GM13976 (cell line): ENCODE measurements at regions not wholly inside any gene's neighbourhood (a gene's known extent, or its start where the extent isn't known, plus 50 kb on each side); places are given as distances from the start of the nearest gene placed in this dataset.

Source experiments
- DNase-seq: peaks from one replicate; pipeline ENCODE4 v3.0.0; 2012; ENCODE audit warnings: low spot score
- in situ Hi-C: fragments of 300-500 bp; cut with MboI; formaldehyde crosslinking; loops from one replicate; pipeline ENCODE4 v1.12.0; 2022; ENCODE audit warnings: low sequenced_read_pairs, mixed read lengths, inconsistent platforms; ENCODE audit not compliant: unreplicated experiment
- TF ChIP-seq, protein P1 (sequence below): IDR thresholded peaks from 2 replicates; pipeline ENCODE4 v1.5.1; 2012; ENCODE audit warnings: borderline replicate concordance, mild to moderate bottlenecking; ENCODE audit not compliant: insufficient read depth; ENCODE audit errors: extremely low read depth, missing control alignments, control extremely low read depth

DNA sequence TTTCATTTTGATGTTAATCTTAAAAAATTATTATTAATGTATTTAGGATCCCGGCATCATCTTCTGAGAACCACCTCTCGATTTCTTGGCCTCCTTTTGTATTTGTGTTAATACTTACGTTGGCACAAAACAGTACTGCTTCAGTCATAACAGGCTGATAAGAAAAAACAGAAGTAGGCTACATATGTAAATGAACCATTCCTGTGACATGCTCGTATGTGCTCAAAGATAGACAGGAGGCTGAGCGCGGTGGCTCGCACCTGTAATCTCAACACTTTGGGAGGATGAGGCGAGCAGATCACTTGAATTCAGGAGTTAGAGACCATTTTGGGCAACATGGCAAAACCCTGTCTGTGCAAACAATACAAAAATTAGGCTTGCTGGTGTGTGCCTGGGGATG lies 109.4 kb upstream of the H2AZ1 start:
- no peak for DNase-seq
- TF ChIP-seq, protein P1, sequence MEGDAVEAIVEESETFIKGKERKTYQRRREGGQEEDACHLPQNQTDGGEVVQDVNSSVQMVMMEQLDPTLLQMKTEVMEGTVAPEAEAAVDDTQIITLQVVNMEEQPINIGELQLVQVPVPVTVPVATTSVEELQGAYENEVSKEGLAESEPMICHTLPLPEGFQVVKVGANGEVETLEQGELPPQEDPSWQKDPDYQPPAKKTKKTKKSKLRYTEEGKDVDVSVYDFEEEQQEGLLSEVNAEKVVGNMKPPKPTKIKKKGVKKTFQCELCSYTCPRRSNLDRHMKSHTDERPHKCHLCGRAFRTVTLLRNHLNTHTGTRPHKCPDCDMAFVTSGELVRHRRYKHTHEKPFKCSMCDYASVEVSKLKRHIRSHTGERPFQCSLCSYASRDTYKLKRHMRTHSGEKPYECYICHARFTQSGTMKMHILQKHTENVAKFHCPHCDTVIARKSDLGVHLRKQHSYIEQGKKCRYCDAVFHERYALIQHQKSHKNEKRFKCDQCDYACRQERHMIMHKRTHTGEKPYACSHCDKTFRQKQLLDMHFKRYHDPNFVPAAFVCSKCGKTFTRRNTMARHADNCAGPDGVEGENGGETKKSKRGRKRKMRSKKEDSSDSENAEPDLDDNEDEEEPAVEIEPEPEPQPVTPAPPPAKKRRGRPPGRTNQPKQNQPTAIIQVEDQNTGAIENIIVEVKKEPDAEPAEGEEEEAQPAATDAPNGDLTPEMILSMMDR: no peak

DNA sequence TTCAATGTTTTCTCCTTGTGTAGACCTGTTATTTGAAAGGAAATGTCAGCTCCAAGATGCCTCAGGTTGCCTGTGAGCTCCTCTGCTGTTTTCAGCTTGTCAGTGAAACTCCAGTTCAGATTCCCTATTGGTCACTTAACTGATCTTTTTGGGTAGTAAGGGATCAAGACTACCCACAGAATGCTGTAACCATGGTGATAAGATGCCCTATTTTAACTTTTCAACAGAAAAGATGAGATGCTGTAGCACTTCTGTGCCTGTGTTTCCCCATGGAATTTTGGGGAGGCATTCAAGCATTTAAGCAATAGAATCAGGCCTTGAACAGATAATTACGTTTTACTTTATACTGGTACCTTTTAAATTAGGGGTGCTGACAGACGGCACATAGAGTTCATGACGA lies 106.6 kb upstream of the H2AZ1 start:
- no peak for DNase-seq
- in situ Hi-C loops: no loop called here
- TF ChIP-seq, protein P1: no peak

More for the DNA sequence above, 109.4 kb upstream of the H2AZ1 start:
- in situ Hi-C loops: no loop called here

DNA sequence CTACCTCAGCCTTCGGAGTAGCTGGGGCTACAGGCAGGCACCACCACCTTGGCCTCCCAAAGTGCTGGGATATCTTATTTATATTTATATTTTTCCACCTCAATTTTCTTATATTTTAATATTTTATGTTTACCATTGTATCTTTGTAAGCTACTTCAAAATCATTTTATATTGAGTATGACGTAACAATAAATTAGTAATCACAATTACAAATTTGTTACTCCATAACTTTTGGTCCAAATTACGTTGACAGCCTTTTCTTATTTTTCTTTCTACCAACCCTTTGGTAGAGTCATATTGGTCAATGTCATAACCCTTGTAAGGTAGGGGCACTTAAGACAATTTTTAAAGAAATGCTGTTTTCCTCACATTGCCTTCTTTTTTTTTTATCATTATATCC lies 104.0 kb upstream of the H2AZ1 start:
- no peak for DNase-seq
- in situ Hi-C loops: no loop called here
- TF ChIP-seq, protein P1: no peak

DNA sequence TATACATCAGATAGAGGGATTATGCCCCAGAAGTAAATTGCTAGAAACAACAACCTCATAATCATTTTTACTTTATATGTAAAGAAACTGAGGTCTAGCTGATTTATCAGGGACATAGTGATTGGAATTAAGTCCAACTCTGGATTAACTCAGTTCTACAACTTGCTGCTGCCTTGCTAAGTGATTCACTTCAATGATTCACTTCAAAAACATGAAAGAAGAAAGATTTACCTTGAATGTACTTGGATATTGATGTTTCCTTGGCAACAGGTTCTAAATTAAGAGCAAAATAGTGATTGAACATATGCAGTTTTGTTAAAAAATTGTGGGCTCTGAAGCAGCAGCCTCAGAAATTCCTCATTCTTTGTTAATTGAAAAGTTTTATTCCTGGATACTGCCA lies 99.8 kb upstream of the H2AZ1 start:
- DNase-seq: no peak
- TF ChIP-seq, protein P1: no peak
- in situ Hi-C loops: no loop called here

DNA sequence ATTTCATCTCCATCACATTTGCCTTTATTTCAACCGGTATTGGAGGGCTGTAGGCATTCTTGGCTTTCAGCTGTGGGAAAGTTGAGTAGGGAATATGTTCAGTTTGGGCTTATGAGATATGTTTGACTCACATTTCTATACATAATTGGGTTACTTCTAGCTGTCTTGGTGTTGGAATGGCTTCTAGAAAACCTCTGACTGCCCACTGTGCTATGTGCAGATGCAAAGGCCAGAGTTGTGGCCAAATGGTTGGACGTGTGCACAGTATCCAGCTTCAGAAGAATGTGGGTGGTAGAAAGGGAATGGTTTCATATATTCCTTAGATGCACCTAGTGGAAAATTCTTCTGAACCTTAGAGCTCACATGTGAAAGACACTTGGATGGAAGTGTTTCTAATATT lies 92.6 kb upstream of the H2AZ1 start:
- no peak for DNase-seq
- in situ Hi-C loops: no loop called here
- TF ChIP-seq, protein P1: no peak

DNA sequence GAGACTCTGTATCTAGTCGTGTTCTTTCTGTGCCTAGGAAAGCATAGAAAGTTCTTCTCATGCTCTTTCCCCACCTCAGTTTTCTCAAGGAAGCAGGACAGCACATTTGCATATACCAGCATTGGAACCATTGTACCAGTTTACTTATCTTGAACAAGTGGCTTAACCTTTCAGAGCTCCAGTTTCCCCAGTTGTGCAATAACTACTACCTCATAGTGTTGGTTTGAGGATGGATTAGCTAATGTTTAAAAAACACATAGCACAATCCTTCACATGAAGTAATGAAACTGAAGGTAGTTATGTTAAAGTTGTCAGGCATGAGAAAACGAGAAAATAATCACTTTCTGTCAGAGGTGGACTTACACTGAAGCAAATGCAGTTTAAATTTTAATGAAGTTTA lies 92.2 kb upstream of the H2AZ1 start:
- in situ Hi-C loops: no loop called here
- TF ChIP-seq, protein P1: no peak
- no peak for DNase-seq

DNA sequence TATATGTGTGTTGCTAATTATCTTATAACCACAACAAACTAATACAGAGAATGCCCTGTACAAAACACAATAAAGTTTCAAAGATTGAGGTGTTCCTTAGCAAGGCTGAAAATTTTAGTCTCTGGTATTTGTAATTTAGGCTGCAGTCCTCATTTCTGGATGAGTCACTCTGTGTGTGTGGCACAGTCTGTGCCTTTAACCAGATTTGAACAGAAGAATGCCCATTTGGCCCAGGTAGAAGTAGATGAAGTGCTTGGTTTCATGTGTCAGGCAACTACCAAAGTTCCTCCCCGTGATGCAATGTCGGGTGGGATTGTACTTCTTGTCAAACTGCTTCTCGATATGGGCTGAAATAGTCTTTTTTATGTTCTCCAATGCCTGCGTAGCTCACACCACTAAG lies 91.6 kb upstream of the H2AZ1 start:
- DNase-seq: no peak
- TF ChIP-seq, protein P1: no peak
- in situ Hi-C loops: no loop called here
